ENCODE measurements at regions not wholly inside any gene's neighbourhood (a gene's known extent, or its start where the extent isn't known, plus 50 kb on each side); places are given as distances from the start of the nearest gene placed in this dataset.

GRCh38 chr4:13137390-13137789 is 346.8 kb downstream of the RAB28 start:
- TF ChIP-seq CTCF (IDR thresholded peaks at IDR 0.05), result no peak
- TF ChIP-seq POLR2A (IDR thresholded peaks at IDR 0.05), result no peak
- H3K4me3 ChIP-seq, result no peak overlapping the region
- 34% methylated on average over 2 of the region's 2 CpGs for WGBS (ENCODE audit: insufficient coverage, low coverage, low lambda C conversion rate, missing lambda C conversion rate)
- no peaks in the 10 kb centered on the region for H3K36me3 ChIP-seq
- H3K9me3 ChIP-seq, result no peaks in the 10 kb centered on the region
- intact Hi-C loops (cut with DNase I), result no loop called here
- H3K4me1 ChIP-seq, result no peaks in the 10 kb centered on the region
- H3K27ac ChIP-seq, result no peak overlapping the region
- H3K27me3 ChIP-seq, result no peaks in the 10 kb centered on the region
- DNase-seq (no peak), ATAC-seq (no peak)

- DNase-seq (no peak), ATAC-seq (no peak)
- Histone ChIP-seq H3K9me3 (no peaks in the 10 kb centered on the region), H3K27ac (no peak overlapping the region), H3K4me3 (no peak overlapping the region), H3K27me3 (no peaks in the 10 kb centered on the region), H3K4me1 (no peaks in the 10 kb centered on the region), H3K36me3 (no peaks in the 10 kb centered on the region)
- no peak for TF ChIP-seq POLR2A (IDR thresholded peaks at IDR 0.05)
- no peak for TF ChIP-seq CTCF (IDR thresholded peaks at IDR 0.05)
- WGBS (ENCODE audit: insufficient coverage, low coverage, low lambda C conversion rate, missing lambda C conversion rate), result 100% methylated on average over 1 of the region's 4 CpGs
- intact Hi-C loops (cut with DNase I), result no loop called here
Measured at GRCh38 chr4:13133700-13134099, 350.4 kb downstream of the RAB28 start.

- H3K9me3 ChIP-seq, result no peaks in the 10 kb centered on the region
- DNase-seq (no peak), ATAC-seq (no peak)
- no peaks in the 10 kb centered on the region for H3K27me3 ChIP-seq
- no peak overlapping the region for H3K4me3 ChIP-seq
- no peaks in the 10 kb centered on the region for H3K36me3 ChIP-seq
- 0% methylated on average over 1 of the region's 3 CpGs for WGBS (ENCODE audit: insufficient coverage, low coverage, low lambda C conversion rate, missing lambda C conversion rate)
- no peak overlapping the region for H3K27ac ChIP-seq
- intact Hi-C loops (cut with DNase I), result no loop called here
- H3K4me1 ChIP-seq, result no peaks in the 10 kb centered on the region
- no peak for TF ChIP-seq CTCF (IDR thresholded peaks at IDR 0.05)
- TF ChIP-seq POLR2A (IDR thresholded peaks at IDR 0.05), result no peak
Measured at GRCh38 chr4:13130848-13131247, 353.3 kb downstream of the RAB28 start.

- WGBS (ENCODE audit: insufficient coverage, low coverage, low lambda C conversion rate, missing lambda C conversion rate), result 95% methylated on average over 4 of the region's 5 CpGs
- no peaks in the 10 kb centered on the region for H3K9me3 ChIP-seq
- no peaks in the 10 kb centered on the region for H3K4me1 ChIP-seq
- TF ChIP-seq CTCF (IDR thresholded peaks at IDR 0.05), result no peak
- no peak for TF ChIP-seq POLR2A (IDR thresholded peaks at IDR 0.05)
- DNase-seq (no peak), ATAC-seq (no peak)
- intact Hi-C loops (cut with DNase I), result no loop called here
- no peak overlapping the region for H3K4me3 ChIP-seq
- H3K27me3 ChIP-seq, result no peaks in the 10 kb centered on the region
- H3K27ac ChIP-seq, result no peak overlapping the region
- no peaks in the 10 kb centered on the region for H3K36me3 ChIP-seq
Measured at GRCh38 chr4:13129095-13129494, 355.0 kb downstream of the RAB28 start.

Measured in right lobe of liver (tissue), 6 donors.